GM12878 (cell line): ENCODE measurements at regions not wholly inside any gene's neighbourhood (a gene's known extent, or its start where the extent isn't known, plus 50 kb on each side); places are given as distances from the start of the nearest gene placed in this dataset.

ENCODE experiments used
- ATAC-seq: fragments of 200-7000 bp; cut with Tn5 transposase; 3 replicates; pipeline ENCODE4 v1.9.1; 2020; ENCODE audit warnings: mild to moderate bottlenecking, moderate library complexity
- BruUV-seq: library from RNA; stranded (reverse); fragments of 400-500 nt; replicated peaks from 2 replicates; lab custom pipeline; 2021; lab: Mats Ljungman, UMichigan
- CTCF ChIA-PET: fragments of 300-600 bp; sonication (Branson Sonifier 250); formaldehyde crosslinking; extraction: SDS; loops from one replicate; lab custom pipeline; 2021; ENCODE audit warnings: inconsistent platforms; lab: Yijun Ruan, JAX
- POLR2A ChIA-PET: fragments of 350-600 bp; formaldehyde crosslinking; extraction: SDS; loops from one replicate; lab custom pipeline; 2021; ENCODE audit warnings: inconsistent platforms; lab: Charles Lee
- RAD21 ChIA-PET: fragments of 300-600 bp; sonication (Branson Sonifier 250); formaldehyde crosslinking; loops from one replicate; lab custom pipeline; 2023; ENCODE audit warnings: antibody characterized with exemption; ENCODE audit not compliant: unreplicated experiment; lab: Charles Lee
- SMC1A ChIA-PET: fragments of 300-600 bp; sonication (Branson Sonifier 250); formaldehyde crosslinking; loops from one replicate; lab custom pipeline; 2023; ENCODE audit not compliant: unreplicated experiment, uncharacterized antibody; lab: Charles Lee
- DNase-seq: peaks from one replicate; pipeline ENCODE4 v3.0.0-alpha.2; 2011; ENCODE audit warnings: low read depth, low spot score
- FAIRE-seq: peaks from 3 replicates; lab custom pipeline; 2011; peaks lifted over from hg19 to GRCh38; lab: Jason Lieb, UNC
- H2AFZ ChIP-seq: 2 replicates; pipeline ENCODE4 v1.6.0; 2011; ENCODE audit warnings: low read depth, low read length, control low read depth; ENCODE audit not compliant: control insufficient read depth
- H3K27ac ChIP-seq: 2 replicates; pipeline ENCODE4 v1.5.1; 2011; ENCODE audit warnings: control low read depth; ENCODE audit not compliant: control insufficient read depth, insufficient read depth
- H3K27me3 ChIP-seq, 2 experiments: replicated peaks in 1 of 2; 2 replicates each; pipeline versions ENCODE4 v1.6.0 to v1.6.1; 2011; ENCODE audit warnings: low read length in 1 of 2; ENCODE audit not compliant: control insufficient read depth in 2 of 2, insufficient read depth in 2 of 2
- H3K36me3 ChIP-seq, 2 experiments: 2 replicates each; pipeline ENCODE4 v1.5.1; 2011; ENCODE audit warnings: low read length in 1 of 2; ENCODE audit not compliant: control insufficient read depth in 2 of 2, insufficient read depth in 2 of 2
- H3K4me1 ChIP-seq: 2 replicates; pipeline ENCODE4 v1.6.1; 2011; ENCODE audit warnings: mild to moderate bottlenecking, low read length, moderate library complexity, mixed read lengths; ENCODE audit not compliant: control insufficient read depth, insufficient read depth
- H3K4me2 ChIP-seq: 2 replicates; pipeline ENCODE4 v1.6.0; 2011; ENCODE audit warnings: control low read depth; ENCODE audit not compliant: control insufficient read depth, insufficient read depth
- H3K4me3 ChIP-seq: fragments of 200-600 bp; sonication (generic); 2 replicates; pipeline ENCODE4 v1.5.1; 2016
- H3K79me2 ChIP-seq: 2 replicates; pipeline ENCODE4 v1.6.0; 2011; ENCODE audit warnings: low read length; ENCODE audit not compliant: control insufficient read depth, insufficient read depth
- H3K9ac ChIP-seq: 2 replicates; pipeline ENCODE4 v1.8.0; 2011; ENCODE audit warnings: low read length, control low read depth, mixed read lengths; ENCODE audit not compliant: control insufficient read depth, insufficient read depth
- H3K9me3 ChIP-seq: replicated peaks from 3 replicates; pipeline ENCODE4 v1.5.1; 2011; ENCODE audit warnings: mild to moderate bottlenecking, low read length; ENCODE audit not compliant: control insufficient read depth, insufficient read depth
- H4K20me1 ChIP-seq: 2 replicates; pipeline ENCODE4 v1.6.0; 2011; ENCODE audit not compliant: control insufficient read depth, insufficient read depth
- POLR2AphosphoS5 ChIP-seq: IDR thresholded peaks from 2 replicates; pipeline ENCODE4 v1.6.1; 2011; ENCODE audit warnings: mild to moderate bottlenecking, low read length, inconsistent platforms
- WGBS: methylation state at CpG from one replicate; pipeline ENCODE4 v1.1.6; 2016; ENCODE audit warnings: low lambda C conversion rate; ENCODE audit not compliant: insufficient replicate concordance, insufficient coverage; ENCODE audit errors: missing lambda C conversion rate; 5-methylcytosine and 5-hydroxymethylcytosine counted together
- in situ Hi-C: fragments of 300-500 bp; cut with MboI; formaldehyde crosslinking; loops from 9 replicates; pipeline ENCODE4 v1.14.3; 2018; ENCODE audit warnings: mixed read lengths
- intact Hi-C: fragments of 100-400 bp; cut with micrococcal nuclease; formaldehyde crosslinking; loops from one replicate; pipeline ENCODE4 v1.14.2; 2022; ENCODE audit not compliant: unreplicated experiment
- TF ChIP-seq, protein P1 (sequence below): IDR thresholded peaks from 2 replicates; pipeline ENCODE4 v1.6.1; 2012; ENCODE audit warnings: mild to moderate bottlenecking, low read depth, low read length
- TF ChIP-seq, protein P2 (sequence below): fragments of 450-650 bp; IDR thresholded peaks from 2 replicates; pipeline ENCODE4 v1.6.1; 2016; ENCODE audit warnings: mild to moderate bottlenecking, moderate library complexity, borderline replicate concordance
- TF ChIP-seq, protein P3 (sequence below): IDR thresholded peaks from 2 replicates; pipeline ENCODE4 v1.6.1; 2012; ENCODE audit warnings: low read length, inconsistent platforms

DNA sequence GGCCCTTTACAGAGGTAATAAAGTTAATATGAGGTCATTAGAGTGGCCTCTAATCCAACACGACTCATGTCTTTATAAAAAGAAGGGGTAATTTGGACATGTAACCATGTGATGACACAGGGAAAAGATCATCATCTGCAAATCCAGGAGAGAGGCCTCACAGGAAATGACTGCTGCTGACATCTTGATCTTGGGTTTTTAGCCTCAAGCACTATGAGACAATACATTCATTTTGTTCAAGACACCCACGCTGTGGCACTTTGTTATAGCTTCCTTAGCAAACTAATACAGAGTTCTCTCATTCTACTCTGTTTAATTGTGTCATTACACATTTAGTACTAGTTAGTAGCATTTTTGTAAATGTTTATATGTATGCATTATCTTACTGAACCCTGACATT, 64.0 kb upstream of the RUNX1 start:
- no peaks in the 10 kb centered on the region for H3K79me2 ChIP-seq
- no peak overlapping the region for H3K9ac ChIP-seq
- no TSS peak for BruUV-seq
- no peak overlapping the region for H3K4me3 ChIP-seq
- no peak for DNase-seq
- WGBS: 13% methylated on average over 2 of the region's 2 CpGs
- no peaks in the 10 kb centered on the region for H3K36me3 ChIP-seq
- in situ Hi-C loops: no loop called here
- TF ChIP-seq, protein P1, sequence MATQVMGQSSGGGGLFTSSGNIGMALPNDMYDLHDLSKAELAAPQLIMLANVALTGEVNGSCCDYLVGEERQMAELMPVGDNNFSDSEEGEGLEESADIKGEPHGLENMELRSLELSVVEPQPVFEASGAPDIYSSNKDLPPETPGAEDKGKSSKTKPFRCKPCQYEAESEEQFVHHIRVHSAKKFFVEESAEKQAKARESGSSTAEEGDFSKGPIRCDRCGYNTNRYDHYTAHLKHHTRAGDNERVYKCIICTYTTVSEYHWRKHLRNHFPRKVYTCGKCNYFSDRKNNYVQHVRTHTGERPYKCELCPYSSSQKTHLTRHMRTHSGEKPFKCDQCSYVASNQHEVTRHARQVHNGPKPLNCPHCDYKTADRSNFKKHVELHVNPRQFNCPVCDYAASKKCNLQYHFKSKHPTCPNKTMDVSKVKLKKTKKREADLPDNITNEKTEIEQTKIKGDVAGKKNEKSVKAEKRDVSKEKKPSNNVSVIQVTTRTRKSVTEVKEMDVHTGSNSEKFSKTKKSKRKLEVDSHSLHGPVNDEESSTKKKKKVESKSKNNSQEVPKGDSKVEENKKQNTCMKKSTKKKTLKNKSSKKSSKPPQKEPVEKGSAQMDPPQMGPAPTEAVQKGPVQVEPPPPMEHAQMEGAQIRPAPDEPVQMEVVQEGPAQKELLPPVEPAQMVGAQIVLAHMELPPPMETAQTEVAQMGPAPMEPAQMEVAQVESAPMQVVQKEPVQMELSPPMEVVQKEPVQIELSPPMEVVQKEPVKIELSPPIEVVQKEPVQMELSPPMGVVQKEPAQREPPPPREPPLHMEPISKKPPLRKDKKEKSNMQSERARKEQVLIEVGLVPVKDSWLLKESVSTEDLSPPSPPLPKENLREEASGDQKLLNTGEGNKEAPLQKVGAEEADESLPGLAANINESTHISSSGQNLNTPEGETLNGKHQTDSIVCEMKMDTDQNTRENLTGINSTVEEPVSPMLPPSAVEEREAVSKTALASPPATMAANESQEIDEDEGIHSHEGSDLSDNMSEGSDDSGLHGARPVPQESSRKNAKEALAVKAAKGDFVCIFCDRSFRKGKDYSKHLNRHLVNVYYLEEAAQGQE: no peak
- TF ChIP-seq, protein P2, sequence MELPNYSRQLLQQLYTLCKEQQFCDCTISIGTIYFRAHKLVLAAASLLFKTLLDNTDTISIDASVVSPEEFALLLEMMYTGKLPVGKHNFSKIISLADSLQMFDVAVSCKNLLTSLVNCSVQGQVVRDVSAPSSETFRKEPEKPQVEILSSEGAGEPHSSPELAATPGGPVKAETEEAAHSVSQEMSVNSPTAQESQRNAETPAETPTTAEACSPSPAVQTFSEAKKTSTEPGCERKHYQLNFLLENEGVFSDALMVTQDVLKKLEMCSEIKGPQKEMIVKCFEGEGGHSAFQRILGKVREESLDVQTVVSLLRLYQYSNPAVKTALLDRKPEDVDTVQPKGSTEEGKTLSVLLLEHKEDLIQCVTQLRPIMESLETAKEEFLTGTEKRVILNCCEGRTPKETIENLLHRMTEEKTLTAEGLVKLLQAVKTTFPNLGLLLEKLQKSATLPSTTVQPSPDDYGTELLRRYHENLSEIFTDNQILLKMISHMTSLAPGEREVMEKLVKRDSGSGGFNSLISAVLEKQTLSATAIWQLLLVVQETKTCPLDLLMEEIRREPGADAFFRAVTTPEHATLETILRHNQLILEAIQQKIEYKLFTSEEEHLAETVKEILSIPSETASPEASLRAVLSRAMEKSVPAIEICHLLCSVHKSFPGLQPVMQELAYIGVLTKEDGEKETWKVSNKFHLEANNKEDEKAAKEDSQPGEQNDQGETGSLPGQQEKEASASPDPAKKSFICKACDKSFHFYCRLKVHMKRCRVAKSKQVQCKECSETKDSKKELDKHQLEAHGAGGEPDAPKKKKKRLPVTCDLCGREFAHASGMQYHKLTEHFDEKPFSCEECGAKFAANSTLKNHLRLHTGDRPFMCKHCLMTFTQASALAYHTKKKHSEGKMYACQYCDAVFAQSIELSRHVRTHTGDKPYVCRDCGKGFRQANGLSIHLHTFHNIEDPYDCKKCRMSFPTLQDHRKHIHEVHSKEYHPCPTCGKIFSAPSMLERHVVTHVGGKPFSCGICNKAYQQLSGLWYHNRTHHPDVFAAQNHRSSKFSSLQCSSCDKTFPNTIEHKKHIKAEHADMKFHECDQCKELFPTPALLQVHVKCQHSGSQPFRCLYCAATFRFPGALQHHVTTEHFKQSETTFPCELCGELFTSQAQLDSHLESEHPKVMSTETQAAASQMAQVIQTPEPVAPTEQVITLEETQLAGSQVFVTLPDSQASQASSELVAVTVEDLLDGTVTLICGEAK: no peak
- no peak for TF ChIP-seq POLR2AphosphoS5
- TF ChIP-seq, protein P3, sequence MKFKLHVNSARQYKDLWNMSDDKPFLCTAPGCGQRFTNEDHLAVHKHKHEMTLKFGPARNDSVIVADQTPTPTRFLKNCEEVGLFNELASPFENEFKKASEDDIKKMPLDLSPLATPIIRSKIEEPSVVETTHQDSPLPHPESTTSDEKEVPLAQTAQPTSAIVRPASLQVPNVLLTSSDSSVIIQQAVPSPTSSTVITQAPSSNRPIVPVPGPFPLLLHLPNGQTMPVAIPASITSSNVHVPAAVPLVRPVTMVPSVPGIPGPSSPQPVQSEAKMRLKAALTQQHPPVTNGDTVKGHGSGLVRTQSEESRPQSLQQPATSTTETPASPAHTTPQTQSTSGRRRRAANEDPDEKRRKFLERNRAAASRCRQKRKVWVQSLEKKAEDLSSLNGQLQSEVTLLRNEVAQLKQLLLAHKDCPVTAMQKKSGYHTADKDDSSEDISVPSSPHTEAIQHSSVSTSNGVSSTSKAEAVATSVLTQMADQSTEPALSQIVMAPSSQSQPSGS: no peak
- TF ChIP-seq, all 136 proteins: peak for 0
- no peak overlapping the region for H3K27ac ChIP-seq
- no peak overlapping the region for H2AFZ ChIP-seq
- H3K9me3 ChIP-seq: no peaks in the 10 kb centered on the region; the same call in 2 of the 3 replicates
- no peaks in the 10 kb centered on the region; a peak in 2 of 4 replicates for H3K27me3 ChIP-seq
- RAD21 ChIA-PET: no interaction called here
- intact Hi-C loops: no loop called here
- FAIRE-seq: no peak
- CTCF ChIA-PET: interaction anchor here (0.5 kb wide), 1 partner anchor 140 kb away, joined by 3 read pairs; no protein-coding TSS in a partner anchor
- no peaks in the 10 kb centered on the region for H4K20me1 ChIP-seq
- ATAC-seq: no peak
- SMC1A ChIA-PET: no interaction called here
- no peaks in the 10 kb centered on the region for H3K4me1 ChIP-seq
- H3K4me2 ChIP-seq: no peak overlapping the region
- POLR2A ChIA-PET: no interaction called here
